DND-41 (cell line): ENCODE measurements at regions not wholly inside any gene's neighbourhood (a gene's known extent, or its start where the extent isn't known, plus 50 kb on each side); places are given as distances from the start of the nearest gene placed in this dataset.

Experiments
- EZH2 ChIP-seq: IDR thresholded peaks from 3 replicates; pipeline ENCODE4 v1.6.1; 2012; ENCODE audit warnings: borderline replicate concordance, low read depth, mild to moderate bottlenecking, moderate library complexity, low read length, inconsistent platforms; ENCODE audit not compliant: severe bottlenecking
- TF ChIP-seq, protein P1 (sequence below): IDR thresholded peaks from 2 replicates; pipeline ENCODE4 v1.5.1; 2012; ENCODE audit warnings: borderline replicate concordance, low read length, moderate library complexity, mild to moderate bottlenecking; ENCODE audit not compliant: poor library complexity, severe bottlenecking; ENCODE audit errors: extremely low read depth

DNA sequence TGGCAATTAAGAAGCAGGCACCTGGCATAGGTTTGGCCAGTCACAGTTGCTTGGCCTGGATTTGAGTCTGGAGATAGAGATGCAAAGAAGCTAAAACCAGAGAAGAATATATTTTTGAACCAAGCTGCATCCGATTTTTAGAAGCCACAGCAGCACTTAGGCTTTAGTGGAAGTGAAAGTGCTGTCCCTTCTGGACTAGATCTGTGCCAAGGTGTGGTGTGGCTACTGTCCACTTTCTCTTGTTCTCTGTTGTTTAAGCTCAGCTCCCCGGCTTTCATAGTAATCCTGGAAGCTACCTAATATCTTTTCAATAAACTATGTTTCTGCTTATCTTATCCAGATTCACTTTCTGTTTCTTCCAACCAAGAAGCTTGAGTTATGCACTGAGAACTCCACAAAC lies 183.4 kb upstream of the THRB start:
- TF ChIP-seq, protein P1, sequence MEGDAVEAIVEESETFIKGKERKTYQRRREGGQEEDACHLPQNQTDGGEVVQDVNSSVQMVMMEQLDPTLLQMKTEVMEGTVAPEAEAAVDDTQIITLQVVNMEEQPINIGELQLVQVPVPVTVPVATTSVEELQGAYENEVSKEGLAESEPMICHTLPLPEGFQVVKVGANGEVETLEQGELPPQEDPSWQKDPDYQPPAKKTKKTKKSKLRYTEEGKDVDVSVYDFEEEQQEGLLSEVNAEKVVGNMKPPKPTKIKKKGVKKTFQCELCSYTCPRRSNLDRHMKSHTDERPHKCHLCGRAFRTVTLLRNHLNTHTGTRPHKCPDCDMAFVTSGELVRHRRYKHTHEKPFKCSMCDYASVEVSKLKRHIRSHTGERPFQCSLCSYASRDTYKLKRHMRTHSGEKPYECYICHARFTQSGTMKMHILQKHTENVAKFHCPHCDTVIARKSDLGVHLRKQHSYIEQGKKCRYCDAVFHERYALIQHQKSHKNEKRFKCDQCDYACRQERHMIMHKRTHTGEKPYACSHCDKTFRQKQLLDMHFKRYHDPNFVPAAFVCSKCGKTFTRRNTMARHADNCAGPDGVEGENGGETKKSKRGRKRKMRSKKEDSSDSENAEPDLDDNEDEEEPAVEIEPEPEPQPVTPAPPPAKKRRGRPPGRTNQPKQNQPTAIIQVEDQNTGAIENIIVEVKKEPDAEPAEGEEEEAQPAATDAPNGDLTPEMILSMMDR: no peak
- no peak for TF ChIP-seq EZH2
